PC-3 (cell line): ENCODE measurements at regions not wholly inside any gene's neighbourhood (a gene's known extent, or its start where the extent isn't known, plus 50 kb on each side); places are given as distances from the start of the nearest gene placed in this dataset.

Experiments
- EZH2 ChIP-seq: fragments of 300-600 bp; sonication (generic); IDR thresholded peaks from one replicate; pipeline ENCODE4 v1.6.1; 2017; ENCODE audit warnings: antibody characterized with exemption, mild to moderate bottlenecking, low read length; ENCODE audit not compliant: unreplicated experiment
- EZH2phosphoT487 ChIP-seq: fragments of 300-600 bp; sonication (generic); IDR thresholded peaks from 2 replicates; pipeline ENCODE4 v1.6.1; 2018; ENCODE audit warnings: mild to moderate bottlenecking, antibody characterized with exemption, low read length, borderline replicate concordance
- TF ChIP-seq, protein P1 (sequence below): fragments of 300-600 bp; sonication (generic); conservative IDR thresholded peaks from 2 replicates; pipeline ENCODE4 v1.5.1; 2017; ENCODE audit warnings: antibody characterized with exemption, low read depth, mild to moderate bottlenecking, low read length

DNA sequence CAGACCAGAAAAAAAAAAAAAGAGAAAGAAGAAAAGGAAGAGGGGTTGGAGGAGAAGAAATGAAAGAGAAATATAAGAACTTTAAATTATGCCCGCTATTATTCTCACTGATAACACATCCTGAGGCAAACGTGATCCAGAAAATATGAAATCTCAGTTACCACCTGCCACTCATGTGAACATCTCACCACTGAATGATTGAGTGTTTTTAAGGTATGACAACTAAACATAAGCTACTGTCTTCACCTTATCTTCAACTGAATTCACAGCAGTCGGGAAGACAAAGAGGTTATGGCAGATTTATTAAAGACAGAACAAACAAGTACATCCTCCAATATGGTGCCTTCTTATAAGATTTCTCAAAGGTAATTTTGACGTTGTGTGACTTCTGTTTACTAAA is 327.9 kb downstream of the TMEM161B start:
- TF ChIP-seq, protein P1, sequence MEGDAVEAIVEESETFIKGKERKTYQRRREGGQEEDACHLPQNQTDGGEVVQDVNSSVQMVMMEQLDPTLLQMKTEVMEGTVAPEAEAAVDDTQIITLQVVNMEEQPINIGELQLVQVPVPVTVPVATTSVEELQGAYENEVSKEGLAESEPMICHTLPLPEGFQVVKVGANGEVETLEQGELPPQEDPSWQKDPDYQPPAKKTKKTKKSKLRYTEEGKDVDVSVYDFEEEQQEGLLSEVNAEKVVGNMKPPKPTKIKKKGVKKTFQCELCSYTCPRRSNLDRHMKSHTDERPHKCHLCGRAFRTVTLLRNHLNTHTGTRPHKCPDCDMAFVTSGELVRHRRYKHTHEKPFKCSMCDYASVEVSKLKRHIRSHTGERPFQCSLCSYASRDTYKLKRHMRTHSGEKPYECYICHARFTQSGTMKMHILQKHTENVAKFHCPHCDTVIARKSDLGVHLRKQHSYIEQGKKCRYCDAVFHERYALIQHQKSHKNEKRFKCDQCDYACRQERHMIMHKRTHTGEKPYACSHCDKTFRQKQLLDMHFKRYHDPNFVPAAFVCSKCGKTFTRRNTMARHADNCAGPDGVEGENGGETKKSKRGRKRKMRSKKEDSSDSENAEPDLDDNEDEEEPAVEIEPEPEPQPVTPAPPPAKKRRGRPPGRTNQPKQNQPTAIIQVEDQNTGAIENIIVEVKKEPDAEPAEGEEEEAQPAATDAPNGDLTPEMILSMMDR: no peak
- TF ChIP-seq EZH2: no peak
- TF ChIP-seq EZH2phosphoT487: no peak
